Neural crest cell (in vitro differentiated cells): ENCODE measurements at regions not wholly inside any gene's neighbourhood (a gene's known extent, or its start where the extent isn't known, plus 50 kb on each side); places are given as distances from the start of the nearest gene placed in this dataset.
"Not testable (repeated sequence)": the region's sequence is repeated elsewhere in the genome, so short reads cannot be mapped to it uniquely, and the experiment has no call there.

ENCODE experiments used
- DNase-seq: peaks from one replicate; pipeline ENCODE4 v3.0.0; 2021; ENCODE audit warnings: low read depth, mixed read lengths, low spot score
- H3K27ac Mint-ChIP-seq: one replicate; pipeline ENCODE4 v1.8.0; 2021; ENCODE audit warnings: mild to moderate bottlenecking, mixed read lengths; ENCODE audit not compliant: unreplicated experiment
- H3K27me3 Mint-ChIP-seq: 2 replicates; pipeline ENCODE4 v1.8.0; 2021; ENCODE audit warnings: low read depth, mild to moderate bottlenecking, mixed read lengths
- H3K36me3 Mint-ChIP-seq: 2 replicates; pipeline ENCODE4 v1.8.0; 2021; ENCODE audit warnings: low read depth, mild to moderate bottlenecking, mixed read lengths
- H3K4me1 Mint-ChIP-seq: 2 replicates; pipeline ENCODE4 v1.8.0; 2021; ENCODE audit warnings: mixed read lengths
- H3K4me3 Mint-ChIP-seq: one replicate; pipeline ENCODE4 v1.8.0; 2021; ENCODE audit warnings: mild to moderate bottlenecking, mixed read lengths
- H3K9me3 Mint-ChIP-seq: 2 replicates; pipeline ENCODE4 v1.8.0; 2021; ENCODE audit warnings: mixed read lengths
- TF ChIP-seq, protein P1 (sequence below): fragments of 200-600 bp; sonication (generic); conservative IDR thresholded peaks from 2 replicates; pipeline ENCODE4 v1.5.0; 2021; ENCODE audit warnings: antibody characterized with exemption, mild to moderate bottlenecking

GRCh38 chr6:56832225-56832624 lies 122.7 kb upstream of the BEND6 start:
- Mint-ChIP-seq H3K4me1 (peaks cover 2% of the 10 kb centered on the region), H3K27me3 (no peaks in the 10 kb centered on the region), H3K9me3 (peaks cover under 1% of the 10 kb centered on the region), H3K36me3 (no peaks in the 10 kb centered on the region), H3K4me3 (no peak overlapping the region), H3K27ac (no peak overlapping the region)
- DNase-seq, result no peak
- TF ChIP-seq, protein P1, sequence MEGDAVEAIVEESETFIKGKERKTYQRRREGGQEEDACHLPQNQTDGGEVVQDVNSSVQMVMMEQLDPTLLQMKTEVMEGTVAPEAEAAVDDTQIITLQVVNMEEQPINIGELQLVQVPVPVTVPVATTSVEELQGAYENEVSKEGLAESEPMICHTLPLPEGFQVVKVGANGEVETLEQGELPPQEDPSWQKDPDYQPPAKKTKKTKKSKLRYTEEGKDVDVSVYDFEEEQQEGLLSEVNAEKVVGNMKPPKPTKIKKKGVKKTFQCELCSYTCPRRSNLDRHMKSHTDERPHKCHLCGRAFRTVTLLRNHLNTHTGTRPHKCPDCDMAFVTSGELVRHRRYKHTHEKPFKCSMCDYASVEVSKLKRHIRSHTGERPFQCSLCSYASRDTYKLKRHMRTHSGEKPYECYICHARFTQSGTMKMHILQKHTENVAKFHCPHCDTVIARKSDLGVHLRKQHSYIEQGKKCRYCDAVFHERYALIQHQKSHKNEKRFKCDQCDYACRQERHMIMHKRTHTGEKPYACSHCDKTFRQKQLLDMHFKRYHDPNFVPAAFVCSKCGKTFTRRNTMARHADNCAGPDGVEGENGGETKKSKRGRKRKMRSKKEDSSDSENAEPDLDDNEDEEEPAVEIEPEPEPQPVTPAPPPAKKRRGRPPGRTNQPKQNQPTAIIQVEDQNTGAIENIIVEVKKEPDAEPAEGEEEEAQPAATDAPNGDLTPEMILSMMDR, result no peak

GRCh38 chr6:56831334-56831733 lies 123.6 kb upstream of the BEND6 start:
- H3K27ac Mint-ChIP-seq, result no peak overlapping the region
- no peaks in the 10 kb centered on the region for H3K27me3 Mint-ChIP-seq
- no peak for DNase-seq
- H3K4me1 Mint-ChIP-seq, result no peaks in the 10 kb centered on the region
- H3K9me3 Mint-ChIP-seq, result no peaks in the 10 kb centered on the region
- no peaks in the 10 kb centered on the region for H3K36me3 Mint-ChIP-seq
- no peak overlapping the region for H3K4me3 Mint-ChIP-seq
- TF ChIP-seq, protein P1, result no peak

- no peaks in the 10 kb centered on the region for H3K27me3 Mint-ChIP-seq
- TF ChIP-seq, protein P1, result no peak
- H3K9me3 Mint-ChIP-seq, result no peaks in the 10 kb centered on the region
- H3K36me3 Mint-ChIP-seq, result no peaks in the 10 kb centered on the region
- H3K4me1 Mint-ChIP-seq, result peaks cover 3% of the 10 kb centered on the region
- H3K4me3 Mint-ChIP-seq, result no peak overlapping the region
- no peak overlapping the region for H3K27ac Mint-ChIP-seq
- no peak for DNase-seq
These were observed 126.8 kb upstream of the BEND6 start for GRCh38 chr6:56827908-56828649.

GRCh38 chr6:56824431-56824830 lies 130.5 kb upstream of the BEND6 start:
- H3K4me3 Mint-ChIP-seq, H3K27ac Mint-ChIP-seq, H3K36me3 Mint-ChIP-seq, H3K9me3 Mint-ChIP-seq, DNase-seq, H3K27me3 Mint-ChIP-seq: not testable (repeated sequence)
- H3K4me1 Mint-ChIP-seq, result peaks cover 10% of the 10 kb centered on the region

DNA sequence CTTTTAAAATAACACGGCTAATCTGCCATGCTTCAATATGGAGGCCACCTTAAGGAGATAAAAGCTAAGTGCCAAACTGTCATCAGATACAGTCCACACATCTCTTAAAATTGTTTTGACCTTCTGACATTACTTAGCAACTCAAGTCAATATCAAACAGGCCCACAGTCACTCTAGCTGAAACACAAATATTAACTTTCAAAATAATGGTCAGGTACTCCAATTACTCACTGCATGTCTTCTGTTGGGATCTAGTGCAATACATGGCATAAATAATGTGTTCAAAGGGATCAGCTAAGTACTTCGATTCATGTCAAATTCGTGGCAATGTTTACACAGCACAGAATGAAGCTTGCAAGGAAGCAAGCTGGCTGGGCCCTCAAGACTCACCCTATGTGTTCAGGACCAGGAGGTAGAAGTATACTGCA lies 133.9 kb upstream of the BEND6 start:
- TF ChIP-seq, protein P1, result no peak
- no peak overlapping the region for H3K4me3 Mint-ChIP-seq
- no peaks in the 10 kb centered on the region for H3K9me3 Mint-ChIP-seq
- no peaks in the 10 kb centered on the region for H3K36me3 Mint-ChIP-seq
- no peak overlapping the region for H3K27ac Mint-ChIP-seq
- H3K27me3 Mint-ChIP-seq, result no peaks in the 10 kb centered on the region
- no peak for DNase-seq
- peaks cover 15% of the 10 kb centered on the region for H3K4me1 Mint-ChIP-seq

- no peak for DNase-seq
- no peaks in the 10 kb centered on the region for H3K36me3 Mint-ChIP-seq
- H3K9me3 Mint-ChIP-seq, result no peaks in the 10 kb centered on the region
- TF ChIP-seq, protein P1, result no peak
- no peak overlapping the region for H3K4me3 Mint-ChIP-seq
- peaks cover 18% of the 10 kb centered on the region for H3K4me1 Mint-ChIP-seq
- H3K27ac Mint-ChIP-seq, result no peak overlapping the region
- no peaks in the 10 kb centered on the region for H3K27me3 Mint-ChIP-seq
These were observed 134.8 kb upstream of the BEND6 start for GRCh38 chr6:56820060-56820459.
